ENCODE measurements at regions not wholly inside any gene's neighbourhood (a gene's known extent, or its start where the extent isn't known, plus 50 kb on each side); places are given as distances from the start of the nearest gene placed in this dataset.

DNA sequence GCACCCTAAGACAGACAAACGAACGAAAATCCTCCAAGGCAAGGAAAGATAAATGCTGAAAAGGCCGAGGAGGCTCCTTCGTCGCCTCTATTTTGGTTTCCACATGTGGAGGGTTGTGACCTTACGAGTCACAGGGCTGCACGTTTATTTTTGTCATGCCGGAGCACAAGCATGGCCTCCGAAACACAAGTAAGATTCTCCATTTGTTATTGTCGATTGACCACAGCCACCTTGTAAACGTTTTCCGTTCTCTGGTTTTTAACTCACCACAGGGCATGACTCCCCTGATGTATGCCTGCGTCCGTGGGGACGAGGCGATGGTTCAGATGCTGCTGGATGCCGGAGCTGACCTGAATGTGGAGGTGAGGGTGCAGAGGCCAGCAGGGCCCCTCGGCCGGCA is 73.1 kb upstream of the PWP1 start (continued):
- TF ChIP-seq, protein P1, sequence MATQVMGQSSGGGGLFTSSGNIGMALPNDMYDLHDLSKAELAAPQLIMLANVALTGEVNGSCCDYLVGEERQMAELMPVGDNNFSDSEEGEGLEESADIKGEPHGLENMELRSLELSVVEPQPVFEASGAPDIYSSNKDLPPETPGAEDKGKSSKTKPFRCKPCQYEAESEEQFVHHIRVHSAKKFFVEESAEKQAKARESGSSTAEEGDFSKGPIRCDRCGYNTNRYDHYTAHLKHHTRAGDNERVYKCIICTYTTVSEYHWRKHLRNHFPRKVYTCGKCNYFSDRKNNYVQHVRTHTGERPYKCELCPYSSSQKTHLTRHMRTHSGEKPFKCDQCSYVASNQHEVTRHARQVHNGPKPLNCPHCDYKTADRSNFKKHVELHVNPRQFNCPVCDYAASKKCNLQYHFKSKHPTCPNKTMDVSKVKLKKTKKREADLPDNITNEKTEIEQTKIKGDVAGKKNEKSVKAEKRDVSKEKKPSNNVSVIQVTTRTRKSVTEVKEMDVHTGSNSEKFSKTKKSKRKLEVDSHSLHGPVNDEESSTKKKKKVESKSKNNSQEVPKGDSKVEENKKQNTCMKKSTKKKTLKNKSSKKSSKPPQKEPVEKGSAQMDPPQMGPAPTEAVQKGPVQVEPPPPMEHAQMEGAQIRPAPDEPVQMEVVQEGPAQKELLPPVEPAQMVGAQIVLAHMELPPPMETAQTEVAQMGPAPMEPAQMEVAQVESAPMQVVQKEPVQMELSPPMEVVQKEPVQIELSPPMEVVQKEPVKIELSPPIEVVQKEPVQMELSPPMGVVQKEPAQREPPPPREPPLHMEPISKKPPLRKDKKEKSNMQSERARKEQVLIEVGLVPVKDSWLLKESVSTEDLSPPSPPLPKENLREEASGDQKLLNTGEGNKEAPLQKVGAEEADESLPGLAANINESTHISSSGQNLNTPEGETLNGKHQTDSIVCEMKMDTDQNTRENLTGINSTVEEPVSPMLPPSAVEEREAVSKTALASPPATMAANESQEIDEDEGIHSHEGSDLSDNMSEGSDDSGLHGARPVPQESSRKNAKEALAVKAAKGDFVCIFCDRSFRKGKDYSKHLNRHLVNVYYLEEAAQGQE (IDR thresholded peaks at IDR 0.05; ENCODE audit: unreplicated experiment): no peak
- no peak for TF ChIP-seq STAT1 (IDR thresholded peaks at IDR 0.05; ENCODE audit: unreplicated experiment)
- TF ChIP-seq ZNF331 (CRISPR knock-in tag; IDR thresholded peaks at IDR 0.05; ENCODE audit: low read depth): no peak

DNA sequence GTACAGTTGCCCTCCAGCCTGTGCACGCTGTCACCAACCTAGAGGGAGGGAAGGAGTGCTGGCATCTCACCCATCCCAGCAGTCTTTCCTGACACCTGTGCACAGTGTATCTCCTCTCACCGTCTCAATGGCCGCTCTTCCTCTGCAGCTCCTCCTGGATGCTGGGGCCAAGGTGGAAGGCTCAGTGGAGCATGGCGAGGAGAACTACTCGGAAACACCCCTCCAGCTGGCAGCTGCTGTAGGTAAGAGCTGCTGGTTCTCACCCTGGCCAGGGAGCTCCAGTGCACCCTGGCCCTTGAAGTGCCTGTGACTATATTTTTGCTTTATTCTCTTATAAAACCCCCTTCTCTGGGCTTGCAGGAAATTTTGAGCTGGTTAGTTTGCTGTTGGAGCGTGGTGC is 68.7 kb upstream of the PWP1 start:
- H3K4me1 ChIP-seq (ENCODE audit: insufficient read depth): 0 out of 2 replicates have a peak, but pooled peaks cover 3% of the 10 kb centered on the region
- Mint-ChIP-seq H3K4me1 (peaks cover 4% of the 10 kb centered on the region; the same call in 2 of the 3 replicates), H3K4me3 (no peak overlapping the region), H3K27ac (no peak overlapping the region), H3K27me3 (ENCODE audit: insufficient read depth, low read depth, poor library complexity) (peaks cover 6% of the 10 kb centered on the region), H3K36me3 (ENCODE audit: low read depth) (peaks cover 6% of the 10 kb centered on the region; the same call in 2 of the 3 replicates), H3K9me3 (no peaks in the 10 kb centered on the region)
- no peak overlapping the region for H3K27ac ChIP-seq (ENCODE audit: low read depth)
- no peak overlapping the region for H3K4me3 ChIP-seq
- no peak overlapping the region for H3K4me2 ChIP-seq
- H3K27me3 ChIP-seq (ENCODE audit: insufficient read depth): no peaks in the 10 kb centered on the region
- no peaks in the 10 kb centered on the region for H3K9me2 ChIP-seq (ENCODE audit: insufficient read depth)
- H3K36me3 ChIP-seq (ENCODE audit: insufficient read depth): no peaks in the 10 kb centered on the region
- H4K20me1 ChIP-seq (replicated peaks; ENCODE audit: insufficient read depth): no peaks in the 10 kb centered on the region
- H3K79me2 ChIP-seq (replicated peaks; ENCODE audit: insufficient read depth): no peaks in the 10 kb centered on the region
- DNase-seq (ENCODE audit: low spot score) (no peak), ATAC-seq (no peak)
- no peak overlapping the region for H2AFZ ChIP-seq
- H3F3A ChIP-seq (replicated peaks; ENCODE audit: low read depth): no peaks in the 10 kb centered on the region
- no peak for TF ChIP-seq EZH2 (IDR thresholded peaks at IDR 0.05; ENCODE audit: low read depth, unreplicated experiment)
- no peak for TF ChIP-seq CREB1 (CRISPR knock-in tag; IDR thresholded peaks at IDR 0.05; ENCODE audit: low read depth)
- TF ChIP-seq EZH2phosphoT487 (IDR thresholded peaks at IDR 0.05; ENCODE audit: unreplicated experiment): no peak
- no peak for TF ChIP-seq ZNF331 (CRISPR knock-in tag; IDR thresholded peaks at IDR 0.05; ENCODE audit: low read depth)
- no peak for TF ChIP-seq STAT1 (IDR thresholded peaks at IDR 0.05; ENCODE audit: unreplicated experiment)
- TF ChIP-seq, protein P2, sequence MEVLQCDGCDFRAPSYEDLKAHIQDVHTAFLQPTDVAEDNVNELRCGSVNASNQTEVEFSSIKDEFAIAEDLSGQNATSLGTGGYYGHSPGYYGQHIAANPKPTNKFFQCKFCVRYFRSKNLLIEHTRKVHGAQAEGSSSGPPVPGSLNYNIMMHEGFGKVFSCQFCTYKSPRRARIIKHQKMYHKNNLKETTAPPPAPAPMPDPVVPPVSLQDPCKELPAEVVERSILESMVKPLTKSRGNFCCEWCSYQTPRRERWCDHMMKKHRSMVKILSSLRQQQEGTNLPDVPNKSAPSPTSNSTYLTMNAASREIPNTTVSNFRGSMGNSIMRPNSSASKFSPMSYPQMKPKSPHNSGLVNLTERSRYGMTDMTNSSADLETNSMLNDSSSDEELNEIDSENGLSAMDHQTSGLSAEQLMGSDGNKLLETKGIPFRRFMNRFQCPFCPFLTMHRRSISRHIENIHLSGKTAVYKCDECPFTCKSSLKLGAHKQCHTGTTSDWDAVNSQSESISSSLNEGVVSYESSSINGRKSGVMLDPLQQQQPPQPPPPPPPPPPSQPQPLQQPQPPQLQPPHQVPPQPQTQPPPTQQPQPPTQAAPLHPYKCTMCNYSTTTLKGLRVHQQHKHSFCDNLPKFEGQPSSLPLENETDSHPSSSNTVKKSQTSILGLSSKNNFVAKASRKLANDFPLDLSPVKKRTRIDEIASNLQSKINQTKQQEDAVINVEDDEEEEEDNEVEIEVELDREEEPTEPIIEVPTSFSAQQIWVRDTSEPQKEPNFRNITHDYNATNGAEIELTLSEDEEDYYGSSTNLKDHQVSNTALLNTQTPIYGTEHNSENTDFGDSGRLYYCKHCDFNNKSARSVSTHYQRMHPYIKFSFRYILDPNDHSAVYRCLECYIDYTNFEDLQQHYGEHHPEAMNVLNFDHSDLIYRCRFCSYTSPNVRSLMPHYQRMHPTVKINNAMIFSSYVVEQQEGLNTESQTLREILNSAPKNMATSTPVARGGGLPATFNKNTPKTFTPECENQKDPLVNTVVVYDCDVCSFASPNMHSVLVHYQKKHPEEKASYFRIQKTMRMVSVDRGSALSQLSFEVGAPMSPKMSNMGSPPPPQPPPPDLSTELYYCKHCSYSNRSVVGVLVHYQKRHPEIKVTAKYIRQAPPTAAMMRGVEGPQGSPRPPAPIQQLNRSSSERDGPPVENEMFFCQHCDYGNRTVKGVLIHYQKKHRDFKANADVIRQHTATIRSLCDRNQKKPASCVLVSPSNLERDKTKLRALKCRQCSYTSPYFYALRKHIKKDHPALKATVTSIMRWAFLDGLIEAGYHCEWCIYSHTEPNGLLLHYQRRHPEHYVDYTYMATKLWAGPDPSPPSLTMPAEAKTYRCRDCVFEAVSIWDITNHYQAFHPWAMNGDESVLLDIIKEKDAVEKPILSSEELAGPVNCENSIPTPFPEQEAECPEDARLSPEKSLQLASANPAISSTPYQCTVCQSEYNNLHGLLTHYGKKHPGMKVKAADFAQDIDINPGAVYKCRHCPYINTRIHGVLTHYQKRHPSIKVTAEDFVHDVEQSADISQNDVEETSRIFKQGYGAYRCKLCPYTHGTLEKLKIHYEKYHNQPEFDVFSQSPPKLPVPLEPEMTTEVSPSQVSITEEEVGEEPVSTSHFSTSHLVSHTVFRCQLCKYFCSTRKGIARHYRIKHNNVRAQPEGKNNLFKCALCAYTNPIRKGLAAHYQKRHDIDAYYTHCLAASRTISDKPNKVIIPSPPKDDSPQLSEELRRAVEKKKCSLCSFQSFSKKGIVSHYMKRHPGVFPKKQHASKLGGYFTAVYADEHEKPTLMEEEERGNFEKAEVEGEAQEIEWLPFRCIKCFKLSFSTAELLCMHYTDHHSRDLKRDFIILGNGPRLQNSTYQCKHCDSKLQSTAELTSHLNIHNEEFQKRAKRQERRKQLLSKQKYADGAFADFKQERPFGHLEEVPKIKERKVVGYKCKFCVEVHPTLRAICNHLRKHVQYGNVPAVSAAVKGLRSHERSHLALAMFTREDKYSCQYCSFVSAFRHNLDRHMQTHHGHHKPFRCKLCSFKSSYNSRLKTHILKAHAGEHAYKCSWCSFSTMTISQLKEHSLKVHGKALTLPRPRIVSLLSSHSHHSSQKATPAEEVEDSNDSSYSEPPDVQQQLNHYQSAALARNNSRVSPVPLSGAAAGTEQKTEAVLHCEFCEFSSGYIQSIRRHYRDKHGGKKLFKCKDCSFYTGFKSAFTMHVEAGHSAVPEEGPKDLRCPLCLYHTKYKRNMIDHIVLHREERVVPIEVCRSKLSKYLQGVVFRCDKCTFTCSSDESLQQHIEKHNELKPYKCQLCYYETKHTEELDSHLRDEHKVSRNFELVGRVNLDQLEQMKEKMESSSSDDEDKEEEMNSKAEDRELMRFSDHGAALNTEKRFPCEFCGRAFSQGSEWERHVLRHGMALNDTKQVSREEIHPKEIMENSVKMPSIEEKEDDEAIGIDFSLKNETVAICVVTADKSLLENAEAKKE (CRISPR knock-in tag; IDR thresholded peaks at IDR 0.05): no peak
- no peak for TF ChIP-seq JUNB (IDR thresholded peaks at IDR 0.05; ENCODE audit: unreplicated experiment)
- no peak for TF ChIP-seq ZNF114 (CRISPR knock-in tag; IDR thresholded peaks at IDR 0.05)
- no peak for TF ChIP-seq POLR2AphosphoS5 (IDR thresholded peaks at IDR 0.05; ENCODE audit: low read depth)
- TF ChIP-seq, protein P3, sequence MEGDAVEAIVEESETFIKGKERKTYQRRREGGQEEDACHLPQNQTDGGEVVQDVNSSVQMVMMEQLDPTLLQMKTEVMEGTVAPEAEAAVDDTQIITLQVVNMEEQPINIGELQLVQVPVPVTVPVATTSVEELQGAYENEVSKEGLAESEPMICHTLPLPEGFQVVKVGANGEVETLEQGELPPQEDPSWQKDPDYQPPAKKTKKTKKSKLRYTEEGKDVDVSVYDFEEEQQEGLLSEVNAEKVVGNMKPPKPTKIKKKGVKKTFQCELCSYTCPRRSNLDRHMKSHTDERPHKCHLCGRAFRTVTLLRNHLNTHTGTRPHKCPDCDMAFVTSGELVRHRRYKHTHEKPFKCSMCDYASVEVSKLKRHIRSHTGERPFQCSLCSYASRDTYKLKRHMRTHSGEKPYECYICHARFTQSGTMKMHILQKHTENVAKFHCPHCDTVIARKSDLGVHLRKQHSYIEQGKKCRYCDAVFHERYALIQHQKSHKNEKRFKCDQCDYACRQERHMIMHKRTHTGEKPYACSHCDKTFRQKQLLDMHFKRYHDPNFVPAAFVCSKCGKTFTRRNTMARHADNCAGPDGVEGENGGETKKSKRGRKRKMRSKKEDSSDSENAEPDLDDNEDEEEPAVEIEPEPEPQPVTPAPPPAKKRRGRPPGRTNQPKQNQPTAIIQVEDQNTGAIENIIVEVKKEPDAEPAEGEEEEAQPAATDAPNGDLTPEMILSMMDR (conservative IDR thresholded peaks at IDR 0.05; ENCODE audit: low read depth in 2 of 2): no peak

Measured in GM23338 (cell line).